CD4-positive, CD25-positive, alpha-beta regulatory T cell (primary cell): ENCODE measurements at regions not wholly inside any gene's neighbourhood (a gene's known extent, or its start where the extent isn't known, plus 50 kb on each side); places are given as distances from the start of the nearest gene placed in this dataset.
A peak's percentile ranks its signal among the peaks of the same experiment; 100 is the strongest.
"Not testable (repeated sequence)": the region's sequence is repeated elsewhere in the genome, so short reads cannot be mapped to it uniquely, and the experiment has no call there.

Experiments used
- ATAC-seq, 2 donors: fragments of 150-1000 bp; cut with Tn5 transposase; one replicate each; pipeline ENCODE4 v1.10.0; 2021; ENCODE audit warnings: low read depth in 2 of 2, moderate number of reproducible peaks in 2 of 2, moderate library complexity in 1 of 2
- DNase-seq, 3 donors: peaks; one replicate each; pipeline versions ENCODE4 v3.0.0 to v3.0.0-alpha.2; 2012 to 2022; ENCODE audit warnings: mixed read lengths in 1 of 3
- H3K27ac ChIP-seq: one replicate; pipeline ENCODE4 v1.7.0; 2013; ENCODE audit warnings: mild to moderate bottlenecking, low read length; ENCODE audit not compliant: insufficient read depth, poor library complexity, severe bottlenecking
- H3K27me3 ChIP-seq: one replicate; pipeline ENCODE4 v1.7.0; 2013; ENCODE audit warnings: low read length; ENCODE audit not compliant: control insufficient read depth, insufficient read depth
- H3K36me3 ChIP-seq: one replicate; pipeline ENCODE4 v1.7.0; 2013; ENCODE audit warnings: mild to moderate bottlenecking, low read length, moderate library complexity; ENCODE audit not compliant: control insufficient read depth, insufficient read depth
- H3K4me1 ChIP-seq: 2 replicates; pipeline ENCODE4 v1.7.0; 2013; ENCODE audit warnings: mild to moderate bottlenecking, low read length; ENCODE audit not compliant: insufficient read depth, control insufficient read depth, poor library complexity, severe bottlenecking
- H3K4me3 ChIP-seq: one replicate; pipeline ENCODE4 v1.7.0; 2013; ENCODE audit warnings: low read depth, mild to moderate bottlenecking, low read length, moderate library complexity
- H3K9me3 ChIP-seq, 2 experiments: 1 replicate in 1 of 2; 2 replicates in 1 of 2; pipeline ENCODE4 v1.7.0; 2013; ENCODE audit warnings: low read length in 2 of 2, mild to moderate bottlenecking in 1 of 2, moderate library complexity in 1 of 2; ENCODE audit not compliant: control insufficient read depth in 2 of 2
- H3K27ac Mint-ChIP-seq, 3 donors: one replicate each; pipeline ENCODE4 v1.8.0; 2020 to 2022; ENCODE audit warnings: mild to moderate bottlenecking in 3 of 3, mixed read lengths in 3 of 3, moderate library complexity in 2 of 3
- H3K27me3 Mint-ChIP-seq: one replicate; pipeline ENCODE4 v1.8.0; 2022; ENCODE audit warnings: mild to moderate bottlenecking, mixed read lengths
- H3K36me3 Mint-ChIP-seq: one replicate; pipeline ENCODE4 v1.8.0; 2020; ENCODE audit warnings: mixed read lengths
- H3K4me1 Mint-ChIP-seq, 4 donors: one replicate each; pipeline ENCODE4 v1.8.0; 2020 to 2022; ENCODE audit warnings: mixed read lengths in 4 of 4, mild to moderate bottlenecking in 1 of 4
- H3K4me3 Mint-ChIP-seq, 4 donors: one replicate each; pipeline ENCODE4 v1.8.0; 2020 to 2022; ENCODE audit warnings: mild to moderate bottlenecking in 4 of 4, mixed read lengths in 4 of 4, moderate library complexity in 3 of 4
- H3K9me3 Mint-ChIP-seq, 7 donors: one replicate each; pipeline ENCODE4 v1.8.0; 2020 to 2022; ENCODE audit warnings: mixed read lengths in 7 of 7, mild to moderate bottlenecking in 3 of 7, moderate library complexity in 2 of 7

DNA sequence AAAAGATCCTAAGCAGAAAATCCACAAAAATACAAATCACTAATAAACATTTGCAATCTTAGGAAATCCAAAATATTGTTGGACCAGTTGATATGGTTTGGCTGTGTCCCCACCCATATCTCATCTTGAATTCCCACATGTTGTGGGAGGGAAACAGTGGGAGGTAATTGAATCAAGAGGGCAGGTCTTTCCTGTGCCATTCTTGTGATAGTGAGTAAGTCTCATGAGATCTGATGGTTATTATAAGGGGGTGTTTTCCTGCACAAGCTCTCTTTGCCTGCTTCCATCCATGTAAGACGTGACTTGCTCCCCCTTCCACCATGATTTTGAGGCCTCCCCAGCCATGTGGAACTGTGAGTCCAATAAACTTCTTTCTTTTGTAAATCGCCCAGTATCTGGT lies 79.2 kb upstream of the CHD1 start:
- not testable (repeated sequence) for H3K27me3 Mint-ChIP-seq, H3K36me3 ChIP-seq, H3K27ac Mint-ChIP-seq, H3K27ac ChIP-seq, H3K4me3 ChIP-seq, ATAC-seq, H3K9me3 ChIP-seq, H3K4me3 Mint-ChIP-seq, H3K36me3 Mint-ChIP-seq, H3K27me3 ChIP-seq, H3K9me3 Mint-ChIP-seq, DNase-seq, H3K4me1 ChIP-seq
- peaks cover 6 to 19% (median 14%) of the 10 kb centered on the region in 4 donors for H3K4me1 Mint-ChIP-seq

- Histone ChIP-seq H3K4me3 (no peak overlapping the region), H3K27ac (no peak overlapping the region), H3K27me3 (no peaks in the 10 kb centered on the region), H3K4me1 (no peaks in the 10 kb centered on the region), H3K36me3 (no peaks in the 10 kb centered on the region), H3K9me3 (no peaks in the 10 kb centered on the region)
- H3K27me3 Mint-ChIP-seq, result peaks cover 11% of the 10 kb centered on the region
- H3K36me3 Mint-ChIP-seq, result no peaks in the 10 kb centered on the region
- ATAC-seq (no peak), DNase-seq (no peak)
- H3K4me1 Mint-ChIP-seq, result peaks cover 12 to 19% (median 15%) of the 10 kb centered on the region in 4 donors
- H3K27ac Mint-ChIP-seq, result peak overlapping the region in 1 of 3 donors; percentile 88
- H3K4me3 Mint-ChIP-seq, result no peak overlapping the region
- peaks cover 0 to 2% (median 0%) of the 10 kb centered on the region in 7 donors for H3K9me3 Mint-ChIP-seq
These were observed 76.7 kb upstream of the CHD1 start for GRCh38 chr5:99005506-99005905.

DNA sequence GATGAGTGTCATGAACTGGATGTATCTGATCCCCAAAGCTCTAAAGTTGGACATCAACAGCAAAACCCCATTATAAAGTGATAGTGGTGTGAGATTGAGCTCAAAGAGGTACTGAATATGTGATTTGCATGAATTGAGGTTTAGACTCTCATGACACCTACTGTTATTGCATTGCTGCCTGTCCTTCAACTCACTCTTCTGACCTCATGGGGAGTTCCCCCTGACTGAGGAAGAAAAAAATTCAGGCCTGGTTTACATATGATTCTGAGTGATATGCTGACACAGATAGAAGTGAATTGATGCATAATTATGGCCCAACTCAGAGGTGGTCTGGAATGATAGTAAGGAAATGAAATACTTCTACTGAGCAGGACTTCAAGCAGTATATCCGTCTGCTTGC lies 76.2 kb upstream of the CHD1 start:
- Mint-ChIP-seq H3K9me3 (peaks cover 0 to 1% (median 0%) of the 10 kb centered on the region in 7 donors), H3K36me3 (no peaks in the 10 kb centered on the region), H3K4me3 (no peak overlapping the region), H3K27ac (peak overlapping the region; percentile 16 to 88 (median 59)), H3K27me3 (peaks cover 11% of the 10 kb centered on the region), H3K4me1 (peaks cover 12 to 21% (median 16%) of the 10 kb centered on the region in 4 donors)
- Histone ChIP-seq H3K27ac (no peak overlapping the region), H3K4me3 (no peak overlapping the region), H3K27me3 (no peaks in the 10 kb centered on the region), H3K4me1 (no peaks in the 10 kb centered on the region), H3K36me3 (no peaks in the 10 kb centered on the region), H3K9me3 (no peaks in the 10 kb centered on the region)
- ATAC-seq, result peak; percentile 85 to 88
- peak in 2 of 3 donors; percentile 36 to 48 for DNase-seq

DNA sequence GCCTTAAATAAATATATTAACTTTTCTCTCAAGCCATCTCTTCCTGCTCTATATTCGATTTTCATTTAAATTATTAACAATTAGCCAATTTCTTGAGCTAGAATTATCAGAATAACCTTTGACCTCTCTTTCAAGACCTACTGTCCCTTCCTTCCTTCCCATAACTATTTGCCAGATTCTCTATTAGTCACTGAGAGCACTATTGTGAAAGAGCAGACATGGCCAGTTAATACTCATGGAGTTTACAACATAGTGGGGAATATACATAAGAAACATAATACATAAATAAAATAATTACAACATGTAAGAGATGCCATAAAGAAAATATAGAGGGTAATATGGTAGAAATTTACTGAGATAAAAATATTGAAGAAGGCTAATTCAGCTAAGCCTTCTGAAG lies 72.1 kb upstream of the CHD1 start:
- H3K36me3 ChIP-seq, result no peaks in the 10 kb centered on the region
- no peak overlapping the region for H3K4me3 ChIP-seq
- Mint-ChIP-seq H3K27me3 (peaks cover 21% of the 10 kb centered on the region), H3K27ac (no peak overlapping the region), H3K9me3 (peaks cover 0 to 1% (median 0%) of the 10 kb centered on the region in 7 donors), H3K4me3 (no peak overlapping the region), H3K36me3 (peaks cover 4% of the 10 kb centered on the region), H3K4me1 (peaks cover 12 to 22% (median 17%) of the 10 kb centered on the region in 4 donors)
- H3K4me1 ChIP-seq, result no peaks in the 10 kb centered on the region
- DNase-seq (no peak), ATAC-seq (no peak)
- no peaks in the 10 kb centered on the region for H3K27me3 ChIP-seq
- H3K27ac ChIP-seq, result no peak overlapping the region
- H3K9me3 ChIP-seq, result no peaks in the 10 kb centered on the region

- Histone ChIP-seq H3K36me3 (no peaks in the 10 kb centered on the region), H3K27ac (no peak overlapping the region), H3K4me3 (no peak overlapping the region), H3K27me3 (no peaks in the 10 kb centered on the region), H3K4me1 (no peaks in the 10 kb centered on the region), H3K9me3 (no peaks in the 10 kb centered on the region)
- Mint-ChIP-seq H3K27me3 (peaks cover 21% of the 10 kb centered on the region), H3K4me3 (no peak overlapping the region), H3K4me1 (peaks cover 7 to 18% (median 12%) of the 10 kb centered on the region in 4 donors), H3K27ac (no peak overlapping the region), H3K36me3 (peaks cover 4% of the 10 kb centered on the region), H3K9me3 (peaks cover 0 to 1% (median 0%) of the 10 kb centered on the region in 7 donors)
- ATAC-seq (no peak), DNase-seq (no peak)
These were observed 71.4 kb upstream of the CHD1 start for GRCh38 chr5:99000221-99000620.

GRCh38 chr5:98999631-99000030 lies 70.8 kb upstream of the CHD1 start:
- Mint-ChIP-seq H3K9me3 (peaks cover 0 to 1% (median 0%) of the 10 kb centered on the region in 7 donors), H3K27ac (no peak overlapping the region), H3K4me1 (peaks cover 5 to 12% (median 8%) of the 10 kb centered on the region in 4 donors), H3K36me3 (peaks cover 4% of the 10 kb centered on the region), H3K27me3 (peaks cover 21% of the 10 kb centered on the region), H3K4me3 (no peak overlapping the region)
- Histone ChIP-seq H3K27ac (no peak overlapping the region), H3K4me3 (no peak overlapping the region), H3K27me3 (no peaks in the 10 kb centered on the region), H3K9me3 (no peaks in the 10 kb centered on the region), H3K4me1 (no peaks in the 10 kb centered on the region), H3K36me3 (no peaks in the 10 kb centered on the region)
- no peak for ATAC-seq
- no peak for DNase-seq

- H3K9me3 Mint-ChIP-seq, result peaks cover 0 to 1% (median 0%) of the 10 kb centered on the region in 7 donors
These were observed 68.2 kb upstream of the CHD1 start for GRCh38 chr5:98997000-98997399.

GRCh38 chr5:98994611-98995010 lies 65.8 kb upstream of the CHD1 start:
- peaks cover 4% of the 10 kb centered on the region for H3K36me3 Mint-ChIP-seq
- H3K27me3 Mint-ChIP-seq, result peaks cover 8% of the 10 kb centered on the region
- Histone ChIP-seq H3K9me3 (no peaks in the 10 kb centered on the region), H3K27me3 (no peaks in the 10 kb centered on the region), H3K4me3 (no peak overlapping the region), H3K36me3 (no peaks in the 10 kb centered on the region), H3K4me1 (no peaks in the 10 kb centered on the region), H3K27ac (no peak overlapping the region)
- no peak overlapping the region for H3K27ac Mint-ChIP-seq
- peaks cover 0 to 11% (median 2%) of the 10 kb centered on the region in 4 donors for H3K4me1 Mint-ChIP-seq
- H3K9me3 Mint-ChIP-seq, result peaks cover 0 to 2% (median 0%) of the 10 kb centered on the region in 7 donors
- DNase-seq (no peak), ATAC-seq (no peak)
- H3K4me3 Mint-ChIP-seq, result no peak overlapping the region

More at GRCh38 chr5:98997000-98997399, 68.2 kb upstream of the CHD1 start:
- Mint-ChIP-seq H3K27ac (no peak overlapping the region), H3K27me3 (peaks cover 15% of the 10 kb centered on the region), H3K36me3 (peaks cover 4% of the 10 kb centered on the region), H3K4me3 (no peak overlapping the region), H3K4me1 (peaks cover 0 to 7% (median 6%) of the 10 kb centered on the region in 4 donors)
- Histone ChIP-seq H3K4me1 (no peaks in the 10 kb centered on the region), H3K9me3 (no peaks in the 10 kb centered on the region), H3K27ac (no peak overlapping the region), H3K4me3 (no peak overlapping the region), H3K36me3 (no peaks in the 10 kb centered on the region), H3K27me3 (no peaks in the 10 kb centered on the region)
- no peak for DNase-seq
- no peak for ATAC-seq
